NB4 (cell line): ENCODE measurements at regions not wholly inside any gene's neighbourhood (a gene's known extent, or its start where the extent isn't known, plus 50 kb on each side); places are given as distances from the start of the nearest gene placed in this dataset.

ENCODE experiments used
- MAX ChIP-seq: IDR thresholded peaks from 2 replicates; pipeline ENCODE4 v1.6.1; 2011; ENCODE audit warnings: low read depth, low read length
- MYC ChIP-seq: IDR thresholded peaks from 2 replicates; pipeline ENCODE4 v1.6.1; 2011; ENCODE audit warnings: low read depth, low read length
- POLR2A ChIP-seq: IDR thresholded peaks from 2 replicates; pipeline ENCODE4 v1.6.1; 2011; ENCODE audit warnings: mild to moderate bottlenecking; ENCODE audit not compliant: insufficient read length; ENCODE audit errors: extremely low read depth
- TF ChIP-seq, protein P1 (sequence below): IDR thresholded peaks from one replicate; pipeline ENCODE4 v1.5.1; 2012; ENCODE audit warnings: low read depth, low read length

DNA sequence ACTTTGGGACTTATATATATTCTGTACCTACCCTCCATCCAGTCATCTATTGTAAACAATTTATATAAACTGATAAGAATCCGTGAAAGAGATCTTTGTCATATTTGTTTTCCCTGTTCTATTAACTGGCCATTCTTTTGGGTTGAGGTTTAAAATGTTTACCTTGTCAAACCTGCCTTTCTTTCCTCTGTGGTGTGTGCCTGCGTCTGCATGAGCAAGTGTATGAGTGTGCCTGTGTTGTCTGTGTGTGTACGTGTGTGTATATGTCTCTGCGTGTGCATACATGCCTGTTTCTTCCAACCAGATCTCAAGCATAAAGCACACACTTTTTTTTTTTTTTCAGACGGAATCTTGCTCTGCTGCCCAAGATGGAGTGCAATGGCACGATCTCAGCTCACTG is 201.5 kb downstream of the C16orf95 start:
- TF ChIP-seq, protein P1, sequence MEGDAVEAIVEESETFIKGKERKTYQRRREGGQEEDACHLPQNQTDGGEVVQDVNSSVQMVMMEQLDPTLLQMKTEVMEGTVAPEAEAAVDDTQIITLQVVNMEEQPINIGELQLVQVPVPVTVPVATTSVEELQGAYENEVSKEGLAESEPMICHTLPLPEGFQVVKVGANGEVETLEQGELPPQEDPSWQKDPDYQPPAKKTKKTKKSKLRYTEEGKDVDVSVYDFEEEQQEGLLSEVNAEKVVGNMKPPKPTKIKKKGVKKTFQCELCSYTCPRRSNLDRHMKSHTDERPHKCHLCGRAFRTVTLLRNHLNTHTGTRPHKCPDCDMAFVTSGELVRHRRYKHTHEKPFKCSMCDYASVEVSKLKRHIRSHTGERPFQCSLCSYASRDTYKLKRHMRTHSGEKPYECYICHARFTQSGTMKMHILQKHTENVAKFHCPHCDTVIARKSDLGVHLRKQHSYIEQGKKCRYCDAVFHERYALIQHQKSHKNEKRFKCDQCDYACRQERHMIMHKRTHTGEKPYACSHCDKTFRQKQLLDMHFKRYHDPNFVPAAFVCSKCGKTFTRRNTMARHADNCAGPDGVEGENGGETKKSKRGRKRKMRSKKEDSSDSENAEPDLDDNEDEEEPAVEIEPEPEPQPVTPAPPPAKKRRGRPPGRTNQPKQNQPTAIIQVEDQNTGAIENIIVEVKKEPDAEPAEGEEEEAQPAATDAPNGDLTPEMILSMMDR: no peak
- TF ChIP-seq MAX: no peak
- no peak for TF ChIP-seq POLR2A
- TF ChIP-seq MYC: no peak
